Thyroid gland (tissue), 4 donors: ENCODE measurements at regions not wholly inside any gene's neighbourhood (a gene's known extent, or its start where the extent isn't known, plus 50 kb on each side); places are given as distances from the start of the nearest gene placed in this dataset.

Experiments
- CTCF ChIP-seq, 6 experiments: fragments of 200-600 bp in 3 of 6; fragments of 450-650 bp in 3 of 6; sonication (generic) in 3 of 6; IDR thresholded peaks; one replicate each; pipeline ENCODE4 v1.5.1; 2016 to 2019; ENCODE audit warnings: antibody characterized with exemption in 6 of 6, mild to moderate bottlenecking in 2 of 6, inconsistent platforms in 1 of 6, moderate library complexity in 1 of 6
- POLR2A ChIP-seq, 2 donors: fragments of 450-650 bp; IDR thresholded peaks; one replicate each; pipeline ENCODE4 v1.6.1; 2017; ENCODE audit warnings: antibody characterized with exemption in 2 of 2, mild to moderate bottlenecking in 2 of 2, moderate library complexity in 1 of 2

GRCh38 chr6:140376209-140376608 lies 1001.8 kb upstream of the CITED2 start:
- no peak for TF ChIP-seq CTCF (IDR thresholded peaks at IDR 0.05)
- no peak for TF ChIP-seq POLR2A (IDR thresholded peaks at IDR 0.05)
